ENCODE measurements at regions not wholly inside any gene's neighbourhood (a gene's known extent, or its start where the extent isn't known, plus 50 kb on each side); places are given as distances from the start of the nearest gene placed in this dataset.
"Not testable (repeated sequence)": the region's sequence is repeated elsewhere in the genome, so short reads cannot be mapped to it uniquely, and the experiment has no call there.

- POLR2A ChIA-PET: no interaction called here
- no peak overlapping the region for H3K27ac Mint-ChIP-seq
Measured at GRCh38 chr16:62272035-62272434, 235.8 kb upstream of the CDH8 start.

GRCh38 chr16:62261760-62262159 lies 225.5 kb upstream of the CDH8 start:
- DNase-seq (no peak), ATAC-seq (no peak)
- H3K36me3 Mint-ChIP-seq: peaks cover 0 to 10% (median 0%) of the 10 kb centered on the region in 3 donors
- H3K27me3 Mint-ChIP-seq: no peaks in the 10 kb centered on the region
- POLR2A ChIA-PET: no interaction called here
- H3K27ac Mint-ChIP-seq: no peak overlapping the region
- H3K4me3 Mint-ChIP-seq: no peak overlapping the region
- H3K9me3 Mint-ChIP-seq: peaks cover 0 to 39% (median 19%) of the 10 kb centered on the region in 9 donors
- no peaks in the 10 kb centered on the region for H3K4me1 Mint-ChIP-seq

More at GRCh38 chr16:62272035-62272434, 235.8 kb upstream of the CDH8 start:
- no peaks in the 10 kb centered on the region for H3K27me3 Mint-ChIP-seq
- no peak for DNase-seq
- H3K4me3 Mint-ChIP-seq: no peak overlapping the region
- H3K4me1 Mint-ChIP-seq: no peaks in the 10 kb centered on the region
- no peak for ATAC-seq
- H3K36me3 Mint-ChIP-seq: peaks cover 0 to 5% (median 0%) of the 10 kb centered on the region in 3 donors
- peaks cover 4 to 38% (median 14%) of the 10 kb centered on the region in 9 donors for H3K9me3 Mint-ChIP-seq

- H3K27me3 Mint-ChIP-seq, ATAC-seq, DNase-seq, H3K36me3 Mint-ChIP-seq, H3K4me1 Mint-ChIP-seq, POLR2A ChIA-PET, H3K27ac Mint-ChIP-seq, H3K4me3 Mint-ChIP-seq: not testable (repeated sequence)
- peaks cover 0 to 33% (median 13%) of the 10 kb centered on the region in 9 donors for H3K9me3 Mint-ChIP-seq
Measured at GRCh38 chr16:62258931-62259435, 222.7 kb upstream of the CDH8 start.

GRCh38 chr16:62256406-62256805 lies 220.2 kb upstream of the CDH8 start:
- Mint-ChIP-seq H3K9me3 (peaks cover 0 to 32% (median 6%) of the 10 kb centered on the region in 9 donors), H3K27ac (no peak overlapping the region), H3K36me3 (no peaks in the 10 kb centered on the region), H3K4me3 (no peak overlapping the region), H3K27me3 (no peaks in the 10 kb centered on the region), H3K4me1 (no peaks in the 10 kb centered on the region)
- no peak for DNase-seq
- no peak for ATAC-seq
- POLR2A ChIA-PET: no interaction called here

- no peak for DNase-seq
- H3K27me3 Mint-ChIP-seq: no peaks in the 10 kb centered on the region
- H3K4me3 Mint-ChIP-seq: no peak overlapping the region
- no peak overlapping the region for H3K27ac Mint-ChIP-seq
- no peaks in the 10 kb centered on the region for H3K36me3 Mint-ChIP-seq
- ATAC-seq: no peak
- POLR2A ChIA-PET: no interaction called here
- H3K9me3 Mint-ChIP-seq: peaks cover 0 to 24% (median 12%) of the 10 kb centered on the region in 9 donors
- no peaks in the 10 kb centered on the region for H3K4me1 Mint-ChIP-seq
Measured at GRCh38 chr16:62254847-62255246, 218.6 kb upstream of the CDH8 start.

GRCh38 chr16:62254372-62254771 lies 218.1 kb upstream of the CDH8 start:
- no peaks in the 10 kb centered on the region for H3K36me3 Mint-ChIP-seq
- ATAC-seq: no peak
- DNase-seq: no peak
- H3K27ac Mint-ChIP-seq: no peak overlapping the region
- H3K27me3 Mint-ChIP-seq: no peaks in the 10 kb centered on the region
- H3K4me3 Mint-ChIP-seq: no peak overlapping the region
- no peaks in the 10 kb centered on the region for H3K4me1 Mint-ChIP-seq
- peaks cover 0 to 22% (median 10%) of the 10 kb centered on the region in 9 donors for H3K9me3 Mint-ChIP-seq
- POLR2A ChIA-PET: no interaction called here

GRCh38 chr16:62253966-62254365 lies 217.7 kb upstream of the CDH8 start:
- DNase-seq: no peak
- Mint-ChIP-seq H3K27me3 (no peaks in the 10 kb centered on the region), H3K36me3 (no peaks in the 10 kb centered on the region), H3K27ac (no peak overlapping the region), H3K9me3 (peaks cover 0 to 27% (median 10%) of the 10 kb centered on the region in 9 donors), H3K4me1 (no peaks in the 10 kb centered on the region), H3K4me3 (no peak overlapping the region)
- ATAC-seq: no peak
- POLR2A ChIA-PET: no interaction called here

GRCh38 chr16:62249069-62249468 lies 212.8 kb upstream of the CDH8 start:
- H3K27me3 Mint-ChIP-seq: no peaks in the 10 kb centered on the region
- no peak overlapping the region for H3K27ac Mint-ChIP-seq
- ATAC-seq: no peak
- no peaks in the 10 kb centered on the region for H3K36me3 Mint-ChIP-seq
- H3K4me1 Mint-ChIP-seq: no peaks in the 10 kb centered on the region
- POLR2A ChIA-PET: no interaction called here
- no peak for DNase-seq
- peaks cover 0 to 41% (median 10%) of the 10 kb centered on the region in 9 donors for H3K9me3 Mint-ChIP-seq
- no peak overlapping the region for H3K4me3 Mint-ChIP-seq

GRCh38 chr16:62240722-62241121 lies 204.5 kb upstream of the CDH8 start:
- Mint-ChIP-seq H3K36me3 (peaks cover 0 to 4% (median 0%) of the 10 kb centered on the region in 3 donors), H3K27me3 (no peaks in the 10 kb centered on the region), H3K4me3 (no peak overlapping the region), H3K27ac (no peak overlapping the region), H3K9me3 (peaks cover 6 to 24% (median 17%) of the 10 kb centered on the region in 9 donors), H3K4me1 (no peaks in the 10 kb centered on the region)
- ATAC-seq (no peak), DNase-seq (no peak)
- POLR2A ChIA-PET: no interaction called here

- Mint-ChIP-seq H3K4me1 (no peaks in the 10 kb centered on the region), H3K36me3 (no peaks in the 10 kb centered on the region), H3K9me3 (peaks cover 0 to 19% (median 4%) of the 10 kb centered on the region in 9 donors), H3K4me3 (no peak overlapping the region), H3K27me3 (no peaks in the 10 kb centered on the region), H3K27ac (no peak overlapping the region)
- DNase-seq: no peak
- POLR2A ChIA-PET: no interaction called here
- no peak for ATAC-seq
Measured at GRCh38 chr16:62225675-62226074, 189.4 kb upstream of the CDH8 start.

GRCh38 chr16:62224646-62225209 lies 188.5 kb upstream of the CDH8 start:
- H3K36me3 Mint-ChIP-seq: no peaks in the 10 kb centered on the region
- no peak for ATAC-seq
- peaks cover 0 to 25% (median 4%) of the 10 kb centered on the region in 9 donors for H3K9me3 Mint-ChIP-seq
- no peaks in the 10 kb centered on the region for H3K27me3 Mint-ChIP-seq
- no peak for DNase-seq
- H3K4me1 Mint-ChIP-seq: no peaks in the 10 kb centered on the region
- POLR2A ChIA-PET: no interaction called here
- H3K27ac Mint-ChIP-seq: no peak overlapping the region
- H3K4me3 Mint-ChIP-seq: no peak overlapping the region

GRCh38 chr16:62216837-62217236 lies 180.6 kb upstream of the CDH8 start:
- no peak overlapping the region for H3K4me3 Mint-ChIP-seq
- ATAC-seq: no peak
- DNase-seq: no peak
- H3K27me3 Mint-ChIP-seq: no peaks in the 10 kb centered on the region
- H3K27ac Mint-ChIP-seq: no peak overlapping the region
- POLR2A ChIA-PET: no interaction called here
- H3K9me3 Mint-ChIP-seq: peaks cover 3 to 39% (median 9%) of the 10 kb centered on the region in 9 donors
- H3K36me3 Mint-ChIP-seq: no peaks in the 10 kb centered on the region
- H3K4me1 Mint-ChIP-seq: no peaks in the 10 kb centered on the region

GRCh38 chr16:62213763-62214162 lies 177.5 kb upstream of the CDH8 start:
- POLR2A ChIA-PET: no interaction called here
- no peak overlapping the region for H3K27ac Mint-ChIP-seq
- peaks cover 7 to 54% (median 16%) of the 10 kb centered on the region in 9 donors for H3K9me3 Mint-ChIP-seq
- H3K4me1 Mint-ChIP-seq: no peaks in the 10 kb centered on the region
- no peak for DNase-seq
- no peaks in the 10 kb centered on the region for H3K27me3 Mint-ChIP-seq
- H3K36me3 Mint-ChIP-seq: no peaks in the 10 kb centered on the region
- ATAC-seq: no peak
- no peak overlapping the region for H3K4me3 Mint-ChIP-seq

- peaks cover 5 to 49% (median 16%) of the 10 kb centered on the region in 9 donors for H3K9me3 Mint-ChIP-seq
- H3K27me3 Mint-ChIP-seq: no peaks in the 10 kb centered on the region
- DNase-seq (no peak), ATAC-seq (no peak)
- H3K27ac Mint-ChIP-seq: no peak overlapping the region
- no peaks in the 10 kb centered on the region for H3K36me3 Mint-ChIP-seq
- POLR2A ChIA-PET: no interaction called here
- no peak overlapping the region for H3K4me3 Mint-ChIP-seq
- H3K4me1 Mint-ChIP-seq: no peaks in the 10 kb centered on the region
Measured at GRCh38 chr16:62208934-62209333, 172.7 kb upstream of the CDH8 start.
